HL-60 (cell line): ENCODE measurements at regions not wholly inside any gene's neighbourhood (a gene's known extent, or its start where the extent isn't known, plus 50 kb on each side); places are given as distances from the start of the nearest gene placed in this dataset.

Experiments
- POLR2AphosphoS5 ChIP-seq: IDR thresholded peaks from 2 replicates; pipeline ENCODE4 v1.6.1; 2012; ENCODE audit warnings: low read depth
- SPI1 ChIP-seq: IDR thresholded peaks from 2 replicates; pipeline ENCODE4 v1.6.1; 2012; ENCODE audit warnings: low read depth, mild to moderate bottlenecking, borderline replicate concordance
- TF ChIP-seq, protein P1 (sequence below): IDR thresholded peaks from one replicate; pipeline ENCODE4 v1.5.1; 2011; ENCODE audit warnings: low read length, control low read depth, inconsistent platforms; ENCODE audit not compliant: insufficient read depth
- TF ChIP-seq, protein P2 (sequence below): IDR thresholded peaks from 2 replicates; pipeline ENCODE4 v1.6.1; 2012; ENCODE audit warnings: low read depth; ENCODE audit not compliant: insufficient replicate concordance

- TF ChIP-seq POLR2AphosphoS5 (no peak), SPI1 (no peak)
- TF ChIP-seq, protein P1, sequence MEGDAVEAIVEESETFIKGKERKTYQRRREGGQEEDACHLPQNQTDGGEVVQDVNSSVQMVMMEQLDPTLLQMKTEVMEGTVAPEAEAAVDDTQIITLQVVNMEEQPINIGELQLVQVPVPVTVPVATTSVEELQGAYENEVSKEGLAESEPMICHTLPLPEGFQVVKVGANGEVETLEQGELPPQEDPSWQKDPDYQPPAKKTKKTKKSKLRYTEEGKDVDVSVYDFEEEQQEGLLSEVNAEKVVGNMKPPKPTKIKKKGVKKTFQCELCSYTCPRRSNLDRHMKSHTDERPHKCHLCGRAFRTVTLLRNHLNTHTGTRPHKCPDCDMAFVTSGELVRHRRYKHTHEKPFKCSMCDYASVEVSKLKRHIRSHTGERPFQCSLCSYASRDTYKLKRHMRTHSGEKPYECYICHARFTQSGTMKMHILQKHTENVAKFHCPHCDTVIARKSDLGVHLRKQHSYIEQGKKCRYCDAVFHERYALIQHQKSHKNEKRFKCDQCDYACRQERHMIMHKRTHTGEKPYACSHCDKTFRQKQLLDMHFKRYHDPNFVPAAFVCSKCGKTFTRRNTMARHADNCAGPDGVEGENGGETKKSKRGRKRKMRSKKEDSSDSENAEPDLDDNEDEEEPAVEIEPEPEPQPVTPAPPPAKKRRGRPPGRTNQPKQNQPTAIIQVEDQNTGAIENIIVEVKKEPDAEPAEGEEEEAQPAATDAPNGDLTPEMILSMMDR = no peak
- TF ChIP-seq, protein P2, sequence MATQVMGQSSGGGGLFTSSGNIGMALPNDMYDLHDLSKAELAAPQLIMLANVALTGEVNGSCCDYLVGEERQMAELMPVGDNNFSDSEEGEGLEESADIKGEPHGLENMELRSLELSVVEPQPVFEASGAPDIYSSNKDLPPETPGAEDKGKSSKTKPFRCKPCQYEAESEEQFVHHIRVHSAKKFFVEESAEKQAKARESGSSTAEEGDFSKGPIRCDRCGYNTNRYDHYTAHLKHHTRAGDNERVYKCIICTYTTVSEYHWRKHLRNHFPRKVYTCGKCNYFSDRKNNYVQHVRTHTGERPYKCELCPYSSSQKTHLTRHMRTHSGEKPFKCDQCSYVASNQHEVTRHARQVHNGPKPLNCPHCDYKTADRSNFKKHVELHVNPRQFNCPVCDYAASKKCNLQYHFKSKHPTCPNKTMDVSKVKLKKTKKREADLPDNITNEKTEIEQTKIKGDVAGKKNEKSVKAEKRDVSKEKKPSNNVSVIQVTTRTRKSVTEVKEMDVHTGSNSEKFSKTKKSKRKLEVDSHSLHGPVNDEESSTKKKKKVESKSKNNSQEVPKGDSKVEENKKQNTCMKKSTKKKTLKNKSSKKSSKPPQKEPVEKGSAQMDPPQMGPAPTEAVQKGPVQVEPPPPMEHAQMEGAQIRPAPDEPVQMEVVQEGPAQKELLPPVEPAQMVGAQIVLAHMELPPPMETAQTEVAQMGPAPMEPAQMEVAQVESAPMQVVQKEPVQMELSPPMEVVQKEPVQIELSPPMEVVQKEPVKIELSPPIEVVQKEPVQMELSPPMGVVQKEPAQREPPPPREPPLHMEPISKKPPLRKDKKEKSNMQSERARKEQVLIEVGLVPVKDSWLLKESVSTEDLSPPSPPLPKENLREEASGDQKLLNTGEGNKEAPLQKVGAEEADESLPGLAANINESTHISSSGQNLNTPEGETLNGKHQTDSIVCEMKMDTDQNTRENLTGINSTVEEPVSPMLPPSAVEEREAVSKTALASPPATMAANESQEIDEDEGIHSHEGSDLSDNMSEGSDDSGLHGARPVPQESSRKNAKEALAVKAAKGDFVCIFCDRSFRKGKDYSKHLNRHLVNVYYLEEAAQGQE = no peak
These were observed 191.4 kb downstream of the TM2D1 start for GRCh38 chr1:61533546-61533945.
